ENCODE measurements at regions not wholly inside any gene's neighbourhood (a gene's known extent, or its start where the extent isn't known, plus 50 kb on each side); places are given as distances from the start of the nearest gene placed in this dataset.

DNA sequence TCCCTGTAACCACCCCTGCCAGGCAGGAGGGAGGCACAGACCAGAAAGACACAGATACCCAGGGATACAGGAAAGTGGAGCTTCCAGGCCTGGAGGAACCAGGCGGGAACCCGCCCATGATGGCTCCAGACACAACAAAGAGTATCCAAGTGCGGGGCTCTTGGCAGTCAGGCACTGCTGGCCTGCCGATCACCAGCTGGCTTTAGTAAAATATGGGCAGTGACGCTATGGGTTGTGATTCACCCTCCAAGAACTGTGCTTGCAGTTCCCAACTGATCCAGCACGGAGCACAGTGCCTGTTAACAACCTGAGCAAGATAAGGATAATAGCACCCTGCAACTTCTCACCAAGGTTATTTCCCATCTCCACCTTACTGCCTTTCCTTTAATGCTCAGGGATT is 463.3 kb downstream of the IRX1 start:
- no CpG with 5 or more reads among the region's 6 CpGs for WGBS (ENCODE audit: extremely low coverage, insufficient read length, low lambda C conversion rate)
- H3K4me2 ChIP-seq (ENCODE audit: insufficient read depth, insufficient read length, low read length) = no peak overlapping the region
- no peak overlapping the region for H3K23ac ChIP-seq (ENCODE audit: insufficient read length, low read depth, low read length)
- no peak overlapping the region for H2BK12ac ChIP-seq (ENCODE audit: insufficient read length, low read depth, low read length)
- H3K9me3 Mint-ChIP-seq = no peaks in the 10 kb centered on the region
- no peaks in the 10 kb centered on the region for H3K23me2 ChIP-seq (ENCODE audit: insufficient read length, low read depth, low read length, poor library complexity, severe bottlenecking)
- no peak overlapping the region for H4K8ac ChIP-seq (replicated peaks; ENCODE audit: insufficient read length, low read depth, low read length)
- no peak overlapping the region for H3K4ac ChIP-seq (ENCODE audit: low read depth, low read length)
- H2BK15ac ChIP-seq (ENCODE audit: low read depth, low read length) = no peak overlapping the region
- no peak overlapping the region for H3K14ac ChIP-seq (ENCODE audit: insufficient read depth, low read length)
- H4K5ac ChIP-seq (ENCODE audit: insufficient read length, low read depth, low read length) = no peak overlapping the region
- H4K91ac ChIP-seq (ENCODE audit: insufficient read length, low read depth, low read length) = no peak overlapping the region
- no peak overlapping the region for H3K9ac ChIP-seq (ENCODE audit: extremely low read depth, insufficient read length, low read length)
- no peaks in the 10 kb centered on the region for H4K20me1 ChIP-seq (ENCODE audit: control insufficient read depth, insufficient read depth, insufficient read length)
- no peak overlapping the region for H2BK120ac ChIP-seq (ENCODE audit: low read depth, low read length, poor library complexity, severe bottlenecking)
- no peaks in the 10 kb centered on the region for H3K9me3 ChIP-seq (ENCODE audit: control insufficient read depth, low read depth, low read length)
- H3K4me1 ChIP-seq (ENCODE audit: insufficient read depth, low read length) = no peaks in the 10 kb centered on the region
- no peak overlapping the region for H3K27ac Mint-ChIP-seq
- TF ChIP-seq, protein P1, sequence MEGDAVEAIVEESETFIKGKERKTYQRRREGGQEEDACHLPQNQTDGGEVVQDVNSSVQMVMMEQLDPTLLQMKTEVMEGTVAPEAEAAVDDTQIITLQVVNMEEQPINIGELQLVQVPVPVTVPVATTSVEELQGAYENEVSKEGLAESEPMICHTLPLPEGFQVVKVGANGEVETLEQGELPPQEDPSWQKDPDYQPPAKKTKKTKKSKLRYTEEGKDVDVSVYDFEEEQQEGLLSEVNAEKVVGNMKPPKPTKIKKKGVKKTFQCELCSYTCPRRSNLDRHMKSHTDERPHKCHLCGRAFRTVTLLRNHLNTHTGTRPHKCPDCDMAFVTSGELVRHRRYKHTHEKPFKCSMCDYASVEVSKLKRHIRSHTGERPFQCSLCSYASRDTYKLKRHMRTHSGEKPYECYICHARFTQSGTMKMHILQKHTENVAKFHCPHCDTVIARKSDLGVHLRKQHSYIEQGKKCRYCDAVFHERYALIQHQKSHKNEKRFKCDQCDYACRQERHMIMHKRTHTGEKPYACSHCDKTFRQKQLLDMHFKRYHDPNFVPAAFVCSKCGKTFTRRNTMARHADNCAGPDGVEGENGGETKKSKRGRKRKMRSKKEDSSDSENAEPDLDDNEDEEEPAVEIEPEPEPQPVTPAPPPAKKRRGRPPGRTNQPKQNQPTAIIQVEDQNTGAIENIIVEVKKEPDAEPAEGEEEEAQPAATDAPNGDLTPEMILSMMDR (conservative IDR thresholded peaks at IDR 0.05) = no peak
- H3K18ac ChIP-seq (ENCODE audit: insufficient read length, low read depth, low read length) = no peak overlapping the region
- H3T11ph ChIP-seq (ENCODE audit: low read length) = no peak overlapping the region
- H2AK5ac ChIP-seq (ENCODE audit: insufficient read length, low read length) = no peak overlapping the region
- peaks cover 4% of the 10 kb centered on the region; the same call in 1 of the 2 replicates for H3K27me3 Mint-ChIP-seq (ENCODE audit: low read depth)
- peak; percentile 40 for DNase-seq
- no peak overlapping the region for H2BK5ac ChIP-seq (ENCODE audit: insufficient read length, low read length)
- H3K4me1 Mint-ChIP-seq = no peaks in the 10 kb centered on the region
- no peak overlapping the region for H3K56ac ChIP-seq (ENCODE audit: insufficient read length, low read depth, low read length)
- H3K4me3 Mint-ChIP-seq = no peak overlapping the region
- H3K79me1 ChIP-seq (ENCODE audit: insufficient read depth, low read depth, low read length, poor library complexity, severe bottlenecking) = no peaks in the 10 kb centered on the region
- H3K27me3 ChIP-seq (ENCODE audit: insufficient read depth, low read length) = no peaks in the 10 kb centered on the region
- no peak overlapping the region for H2BK20ac ChIP-seq (ENCODE audit: low read depth, low read length, poor library complexity, severe bottlenecking)
- no peaks in the 10 kb centered on the region for H3K79me2 ChIP-seq (ENCODE audit: insufficient read depth, low read length)
- H3K27ac ChIP-seq (ENCODE audit: insufficient read length, low read depth, low read length) = no peak overlapping the region
- H3K36me3 Mint-ChIP-seq (ENCODE audit: insufficient read depth in 1 of 3, low read depth in 3 of 3) = no peaks in the 10 kb centered on the region; a peak in 1 of 7 replicates
- H2AFZ ChIP-seq (ENCODE audit: low read length) = no peak overlapping the region

All from H9 (cell line).